ENCODE measurements at regions not wholly inside any gene's neighbourhood (a gene's known extent, or its start where the extent isn't known, plus 50 kb on each side); places are given as distances from the start of the nearest gene placed in this dataset.

GRCh38 chr16:17988839-17989238 lies 347.7 kb downstream of the NPIPA8 start:
- peaks cover 15% of the 10 kb centered on the region for H3K27me3 Mint-ChIP-seq
- H3K27ac Mint-ChIP-seq, result no peak overlapping the region
- ChIA-PET CTCF (no interaction called here), POLR2A (no interaction called here)
- no peak overlapping the region for H3K4me3 Mint-ChIP-seq
- no peaks in the 10 kb centered on the region for H3K4me1 Mint-ChIP-seq (ENCODE audit: low read depth)
- intact Hi-C loops (cut with micrococcal nuclease), result no loop called here
- no peak for DNase-seq
- H3K36me3 Mint-ChIP-seq, result no peaks in the 10 kb centered on the region
- H3K9me3 Mint-ChIP-seq, result no peaks in the 10 kb centered on the region

- POLR2A ChIA-PET, result no interaction called here
- Mint-ChIP-seq H3K27me3 (peaks cover 15% of the 10 kb centered on the region), H3K9me3 (no peaks in the 10 kb centered on the region), H3K36me3 (no peaks in the 10 kb centered on the region), H3K4me3 (no peak overlapping the region), H3K4me1 (ENCODE audit: low read depth) (no peaks in the 10 kb centered on the region), H3K27ac (no peak overlapping the region)
- no peak for DNase-seq
- CTCF ChIA-PET, result no interaction called here
- intact Hi-C loops (cut with micrococcal nuclease), result no loop called here
These were observed 349.5 kb downstream of the NPIPA8 start for GRCh38 chr16:17986991-17987390.

- Mint-ChIP-seq H3K4me3 (no peak overlapping the region), H3K27me3 (peaks cover 9% of the 10 kb centered on the region), H3K27ac (no peak overlapping the region), H3K9me3 (no peaks in the 10 kb centered on the region), H3K4me1 (ENCODE audit: low read depth) (no peaks in the 10 kb centered on the region), H3K36me3 (no peaks in the 10 kb centered on the region)
- no peak for DNase-seq
- CTCF ChIA-PET, result no interaction called here
- POLR2A ChIA-PET, result no interaction called here
- intact Hi-C loops (cut with micrococcal nuclease), result no loop called here
These were observed 351.7 kb downstream of the NPIPA8 start for GRCh38 chr16:17984810-17985209.

- ChIA-PET CTCF (no interaction called here), POLR2A (no interaction called here)
- Mint-ChIP-seq H3K4me3 (no peak overlapping the region), H3K36me3 (no peaks in the 10 kb centered on the region), H3K9me3 (no peaks in the 10 kb centered on the region), H3K4me1 (ENCODE audit: low read depth) (no peaks in the 10 kb centered on the region), H3K27me3 (peaks cover 6% of the 10 kb centered on the region), H3K27ac (no peak overlapping the region)
- DNase-seq, result no peak
- intact Hi-C loops (cut with micrococcal nuclease), result no loop called here
These were observed 352.5 kb downstream of the NPIPA8 start for GRCh38 chr16:17983847-17984639.

GRCh38 chr16:17983114-17983513 lies 353.4 kb downstream of the NPIPA8 start:
- peaks cover 5% of the 10 kb centered on the region for H3K27me3 Mint-ChIP-seq
- intact Hi-C loops (cut with micrococcal nuclease), result no loop called here
- H3K9me3 Mint-ChIP-seq, result no peaks in the 10 kb centered on the region
- no peak overlapping the region for H3K27ac Mint-ChIP-seq
- H3K36me3 Mint-ChIP-seq, result no peaks in the 10 kb centered on the region
- DNase-seq, result no peak
- H3K4me3 Mint-ChIP-seq, result no peak overlapping the region
- ChIA-PET POLR2A (no interaction called here), CTCF (no interaction called here)
- H3K4me1 Mint-ChIP-seq (ENCODE audit: low read depth), result no peaks in the 10 kb centered on the region

GRCh38 chr16:17977260-17977659 lies 359.3 kb downstream of the NPIPA8 start:
- Mint-ChIP-seq H3K9me3 (no peaks in the 10 kb centered on the region), H3K4me1 (ENCODE audit: low read depth) (no peaks in the 10 kb centered on the region), H3K36me3 (no peaks in the 10 kb centered on the region), H3K27ac (no peak overlapping the region), H3K4me3 (no peak overlapping the region), H3K27me3 (no peaks in the 10 kb centered on the region)
- no peak for DNase-seq
- ChIA-PET POLR2A (no interaction called here), CTCF (no interaction called here)
- intact Hi-C loops (cut with micrococcal nuclease), result no loop called here

- ChIA-PET POLR2A (no interaction called here), CTCF (no interaction called here)
- no peaks in the 10 kb centered on the region for H3K9me3 Mint-ChIP-seq
- H3K36me3 Mint-ChIP-seq, result no peaks in the 10 kb centered on the region
- no peak for DNase-seq
- H3K27me3 Mint-ChIP-seq, result peaks cover 2% of the 10 kb centered on the region
- no peak overlapping the region for H3K27ac Mint-ChIP-seq
- no peaks in the 10 kb centered on the region for H3K4me1 Mint-ChIP-seq (ENCODE audit: low read depth)
- intact Hi-C loops (cut with micrococcal nuclease), result no loop called here
- H3K4me3 Mint-ChIP-seq, result no peak overlapping the region
These were observed 364.0 kb downstream of the NPIPA8 start for GRCh38 chr16:17972460-17972943.

GRCh38 chr16:17970816-17971331 lies 365.7 kb downstream of the NPIPA8 start:
- Mint-ChIP-seq H3K4me1 (ENCODE audit: low read depth) (no peaks in the 10 kb centered on the region), H3K27ac (no peak overlapping the region), H3K27me3 (peaks cover 2% of the 10 kb centered on the region), H3K9me3 (no peaks in the 10 kb centered on the region), H3K36me3 (no peaks in the 10 kb centered on the region), H3K4me3 (no peak overlapping the region)
- intact Hi-C loops (cut with micrococcal nuclease), result no loop called here
- DNase-seq, result no peak
- ChIA-PET POLR2A (no interaction called here), CTCF (no interaction called here)

- Mint-ChIP-seq H3K27me3 (peaks cover 4% of the 10 kb centered on the region), H3K27ac (no peak overlapping the region), H3K9me3 (no peaks in the 10 kb centered on the region), H3K36me3 (no peaks in the 10 kb centered on the region), H3K4me3 (no peak overlapping the region), H3K4me1 (ENCODE audit: low read depth) (no peaks in the 10 kb centered on the region)
- CTCF ChIA-PET, result no interaction called here
- no peak for DNase-seq
- intact Hi-C loops (cut with micrococcal nuclease), result no loop called here
- POLR2A ChIA-PET, result no interaction called here
These were observed 366.3 kb downstream of the NPIPA8 start for GRCh38 chr16:17970157-17970765.

GRCh38 chr16:17965133-17965900 lies 371.2 kb downstream of the NPIPA8 start:
- Mint-ChIP-seq H3K27me3 (peaks cover 4% of the 10 kb centered on the region), H3K4me1 (ENCODE audit: low read depth) (no peaks in the 10 kb centered on the region), H3K4me3 (no peak overlapping the region), H3K36me3 (no peaks in the 10 kb centered on the region), H3K9me3 (no peaks in the 10 kb centered on the region), H3K27ac (no peak overlapping the region)
- intact Hi-C loops (cut with micrococcal nuclease), result no loop called here
- CTCF ChIA-PET, result no interaction called here
- POLR2A ChIA-PET, result no interaction called here
- DNase-seq, result no peak

GRCh38 chr16:17964196-17964595 lies 372.3 kb downstream of the NPIPA8 start:
- H3K9me3 Mint-ChIP-seq, result no peaks in the 10 kb centered on the region
- H3K36me3 Mint-ChIP-seq, result no peaks in the 10 kb centered on the region
- H3K27ac Mint-ChIP-seq, result no peak overlapping the region
- DNase-seq, result no peak
- no peaks in the 10 kb centered on the region for H3K4me1 Mint-ChIP-seq (ENCODE audit: low read depth)
- intact Hi-C loops (cut with micrococcal nuclease), result no loop called here
- peaks cover 2% of the 10 kb centered on the region for H3K27me3 Mint-ChIP-seq
- ChIA-PET POLR2A (no interaction called here), CTCF (no interaction called here)
- no peak overlapping the region for H3K4me3 Mint-ChIP-seq

GRCh38 chr16:17963185-17963836 lies 373.2 kb downstream of the NPIPA8 start:
- no peaks in the 10 kb centered on the region for H3K4me1 Mint-ChIP-seq (ENCODE audit: low read depth)
- no peak overlapping the region for H3K4me3 Mint-ChIP-seq
- ChIA-PET POLR2A (no interaction called here), CTCF (no interaction called here)
- no peaks in the 10 kb centered on the region for H3K9me3 Mint-ChIP-seq
- H3K27ac Mint-ChIP-seq, result no peak overlapping the region
- no peak for DNase-seq
- H3K27me3 Mint-ChIP-seq, result peaks cover 2% of the 10 kb centered on the region
- no peaks in the 10 kb centered on the region for H3K36me3 Mint-ChIP-seq
- intact Hi-C loops (cut with micrococcal nuclease), result no loop called here
